ENCODE measurements at regions not wholly inside any gene's neighbourhood (a gene's known extent, or its start where the extent isn't known, plus 50 kb on each side); places are given as distances from the start of the nearest gene placed in this dataset.
"Not testable (repeated sequence)": the region's sequence is repeated elsewhere in the genome, so short reads cannot be mapped to it uniquely, and the experiment has no call there.

GRCh38 chr15:60272623-60273022, 125.2 kb downstream of the ANXA2 start:
- Mint-ChIP-seq H3K9me3 (peaks cover 11% of the 10 kb centered on the region), H3K4me1 (no peaks in the 10 kb centered on the region), H3K27me3 (peaks cover 76% of the 10 kb centered on the region), H3K27ac (ENCODE audit: low read depth) (no peak overlapping the region), H3K36me3 (ENCODE audit: insufficient read depth) (no peaks in the 10 kb centered on the region), H3K4me3 (no peak overlapping the region)
- DNase-seq (ENCODE audit: low spot score in 2 of 2) (no peak), ATAC-seq (replicated peaks; ENCODE audit: extremely low read depth, poor library complexity, severe bottlenecking) (no peak)

GRCh38 chr15:60275624-60276023, 122.2 kb downstream of the ANXA2 start:
- DNase-seq (ENCODE audit: low spot score in 2 of 2) (no peak), ATAC-seq (replicated peaks; ENCODE audit: extremely low read depth, poor library complexity, severe bottlenecking) (no peak)
- Mint-ChIP-seq H3K36me3 (ENCODE audit: insufficient read depth) (no peaks in the 10 kb centered on the region), H3K4me3 (no peak overlapping the region), H3K27me3 (peaks cover 83% of the 10 kb centered on the region), H3K9me3 (peaks cover 11% of the 10 kb centered on the region), H3K4me1 (no peaks in the 10 kb centered on the region), H3K27ac (ENCODE audit: low read depth) (no peak overlapping the region)

- DNase-seq (ENCODE audit: low spot score in 2 of 2) (no peak), ATAC-seq (replicated peaks; ENCODE audit: extremely low read depth, poor library complexity, severe bottlenecking) (no peak)
- Mint-ChIP-seq H3K4me1 (no peaks in the 10 kb centered on the region), H3K4me3 (no peak overlapping the region), H3K27ac (ENCODE audit: low read depth) (no peak overlapping the region), H3K9me3 (peaks cover 11% of the 10 kb centered on the region), H3K27me3 (peaks cover 74% of the 10 kb centered on the region), H3K36me3 (ENCODE audit: insufficient read depth) (no peaks in the 10 kb centered on the region)
Observed at GRCh38 chr15:60278879-60279278, 118.9 kb downstream of the ANXA2 start.

- DNase-seq (ENCODE audit: low spot score in 2 of 2): no peak
- Mint-ChIP-seq H3K36me3 (ENCODE audit: insufficient read depth) (no peaks in the 10 kb centered on the region), H3K4me3 (no peak overlapping the region), H3K4me1 (no peaks in the 10 kb centered on the region), H3K27ac (ENCODE audit: low read depth) (no peak overlapping the region), H3K9me3 (peaks cover 9% of the 10 kb centered on the region), H3K27me3 (peaks cover 75% of the 10 kb centered on the region)
- ATAC-seq (replicated peaks; ENCODE audit: extremely low read depth, poor library complexity, severe bottlenecking): no peak
Observed at GRCh38 chr15:60280259-60280658, 117.5 kb downstream of the ANXA2 start.

GRCh38 chr15:60283936-60284335, 113.8 kb downstream of the ANXA2 start:
- ATAC-seq (replicated peaks; ENCODE audit: extremely low read depth, poor library complexity, severe bottlenecking): no peak

GRCh38 chr15:60295901-60296300, 101.9 kb downstream of the ANXA2 start:
- H3K4me3 Mint-ChIP-seq; DNase-seq (ENCODE audit: low spot score in 2 of 2); H3K4me1 Mint-ChIP-seq; H3K27ac Mint-ChIP-seq (ENCODE audit: low read depth); H3K9me3 Mint-ChIP-seq; H3K36me3 Mint-ChIP-seq (ENCODE audit: insufficient read depth); ATAC-seq (replicated peaks; ENCODE audit: extremely low read depth, poor library complexity, severe bottlenecking): not testable (repeated sequence)
- H3K27me3 Mint-ChIP-seq: peaks cover 12% of the 10 kb centered on the region

More at GRCh38 chr15:60283936-60284335, 113.8 kb downstream of the ANXA2 start:
- Mint-ChIP-seq H3K27ac (ENCODE audit: low read depth) (no peak overlapping the region), H3K36me3 (ENCODE audit: insufficient read depth) (no peaks in the 10 kb centered on the region), H3K27me3 (peaks cover 55% of the 10 kb centered on the region), H3K9me3 (no peaks in the 10 kb centered on the region), H3K4me3 (no peak overlapping the region), H3K4me1 (no peaks in the 10 kb centered on the region)
- DNase-seq (ENCODE audit: low spot score in 2 of 2): no peak

GRCh38 chr15:60297047-60297446, 100.7 kb downstream of the ANXA2 start:
- Mint-ChIP-seq H3K27ac (ENCODE audit: low read depth) (no peak overlapping the region), H3K36me3 (ENCODE audit: insufficient read depth) (no peaks in the 10 kb centered on the region), H3K27me3 (peaks cover 11% of the 10 kb centered on the region), H3K9me3 (peaks cover 6% of the 10 kb centered on the region), H3K4me1 (no peaks in the 10 kb centered on the region), H3K4me3 (no peak overlapping the region)
- ATAC-seq (replicated peaks; ENCODE audit: extremely low read depth, poor library complexity, severe bottlenecking) (no peak), DNase-seq (ENCODE audit: low spot score in 2 of 2) (no peak)
